Liver (tissue), 8 donors: ENCODE measurements at regions not wholly inside any gene's neighbourhood (a gene's known extent, or its start where the extent isn't known, plus 50 kb on each side); places are given as distances from the start of the nearest gene placed in this dataset.

Experiments used
- DNase-seq: peaks from one replicate; pipeline ENCODE4 v3.0.0-alpha.2; 2017; ENCODE audit warnings: low spot score
- H3K27ac ChIP-seq, 2 donors: one replicate each; pipeline ENCODE4 v1.7.0; 2013; ENCODE audit warnings: inconsistent platforms in 2 of 2, low read length in 2 of 2, control low read depth in 1 of 2, low read depth in 1 of 2, mild to moderate bottlenecking in 1 of 2
- H3K27me3 ChIP-seq, 4 donors: one replicate each; pipeline versions ENCODE4 v1.6.1 to v1.7.0; 2013; ENCODE audit warnings: low read length in 3 of 4, inconsistent platforms in 1 of 4, mild to moderate bottlenecking in 1 of 4, moderate library complexity in 1 of 4; ENCODE audit not compliant: control insufficient read depth in 4 of 4, insufficient read depth in 4 of 4
- H3K36me3 ChIP-seq, 4 donors: one replicate each; pipeline versions ENCODE4 v1.6.1 to v1.7.0; 2013; ENCODE audit warnings: low read length in 3 of 4, mild to moderate bottlenecking in 3 of 4, low read depth in 1 of 4, moderate library complexity in 1 of 4; ENCODE audit not compliant: control insufficient read depth in 4 of 4, insufficient read depth in 3 of 4
- H3K4me1 ChIP-seq, 4 donors: one replicate each; pipeline versions ENCODE4 v1.6.1 to v1.7.0; 2013; ENCODE audit warnings: low read length in 3 of 4, mild to moderate bottlenecking in 3 of 4, moderate library complexity in 1 of 4; ENCODE audit not compliant: control insufficient read depth in 4 of 4, insufficient read depth in 4 of 4
- H3K4me3 ChIP-seq, 3 donors: one replicate each; pipeline versions ENCODE4 v1.6.1 to v1.7.0; 2013; ENCODE audit warnings: low read length in 3 of 3, control low read depth in 1 of 3, low read depth in 1 of 3, mild to moderate bottlenecking in 1 of 3
- H3K9ac ChIP-seq, 2 donors: one replicate each; pipeline ENCODE4 v1.7.0; 2013; ENCODE audit warnings: low read length in 2 of 2, mild to moderate bottlenecking in 2 of 2, moderate library complexity in 2 of 2, control low read depth in 1 of 2, low read depth in 1 of 2
- H3K9me3 ChIP-seq, 4 donors: one replicate each; pipeline versions ENCODE4 v1.6.1 to v1.7.0; 2013; ENCODE audit warnings: low read length in 3 of 4; ENCODE audit not compliant: control insufficient read depth in 4 of 4
- CTCF ChIP-seq: fragments of 150-350 bp; IDR thresholded peaks from 2 replicates; pipeline ENCODE4 v1.5.1; 2017; ENCODE audit warnings: improper control_type of control experiment, low read depth, low read length; ENCODE audit not compliant: missing input control
- FOXA1 ChIP-seq: IDR thresholded peaks from 2 replicates; pipeline ENCODE4 v1.6.1; 2016; ENCODE audit warnings: antibody characterized with exemption
- FOXA2 ChIP-seq: IDR thresholded peaks from 2 replicates; pipeline ENCODE4 v1.6.1; 2016; ENCODE audit warnings: antibody characterized with exemption
- GABPA ChIP-seq, 2 donors: IDR thresholded peaks in 1 of 2; conservative IDR thresholded peaks in 1 of 2; 2 replicates each; pipeline ENCODE4 v1.6.1; 2016; ENCODE audit warnings: antibody characterized with exemption in 2 of 2, mild to moderate bottlenecking in 1 of 2, moderate library complexity in 1 of 2
- HNF4A ChIP-seq, 2 donors: conservative IDR thresholded peaks; 2 replicates each; pipeline ENCODE4 v1.6.1; 2016; ENCODE audit warnings: antibody characterized with exemption in 2 of 2, mild to moderate bottlenecking in 2 of 2
- MAX ChIP-seq: IDR thresholded peaks from 2 replicates; pipeline ENCODE4 v1.6.1; 2016; ENCODE audit warnings: antibody characterized with exemption
- RXRA ChIP-seq, 2 donors: IDR thresholded peaks; 2 replicates each; pipeline ENCODE4 v1.6.1; 2017 to 2018; ENCODE audit warnings: antibody characterized with exemption in 2 of 2, mild to moderate bottlenecking in 1 of 2
- TAF1 ChIP-seq: conservative IDR thresholded peaks from 2 replicates; pipeline ENCODE4 v1.6.1; 2016; ENCODE audit warnings: antibody characterized with exemption, mild to moderate bottlenecking
- YY1 ChIP-seq: IDR thresholded peaks from 2 replicates; pipeline ENCODE4 v1.6.1; 2016; ENCODE audit warnings: antibody characterized with exemption, mild to moderate bottlenecking
- ZBTB33 ChIP-seq: IDR thresholded peaks from 2 replicates; pipeline ENCODE4 v1.6.1; 2016; ENCODE audit warnings: antibody characterized with exemption
- WGBS: extraction: QIAGEN DNeasy Blood & Tissue Kit; methylation state at CpG from one replicate; pipeline ENCODE4 v1.1.7; 2013; 5-methylcytosine and 5-hydroxymethylcytosine counted together
- donor health status: healthy.
- donor health status: healthy.
- donor health status: healthy.
- donor health status: healthy.
- donor health status: healthy.

GRCh38 chr18:10135302-10135926 is 221.6 kb downstream of the VAPA start (continued):
- TF ChIP-seq CTCF (no peak), HNF4A (conservative IDR thresholded peaks at IDR 0.05) (no peak), GABPA (IDR thresholded peaks at IDR 0.05 in 1 of 2, conservative IDR thresholded peaks at IDR 0.05 in 1 of 2) (no peak)

GRCh38 chr18:10138719-10139118 is 224.9 kb downstream of the VAPA start:
- no peak overlapping the region for H3K27ac ChIP-seq
- DNase-seq: no peak
- no peak overlapping the region for H3K9ac ChIP-seq
- H3K36me3 ChIP-seq: no peaks in the 10 kb centered on the region
- no peak for TF ChIP-seq ZBTB33
- no peak for TF ChIP-seq HNF4A (conservative IDR thresholded peaks at IDR 0.05)
- no peak for TF ChIP-seq MAX
- no peak for TF ChIP-seq FOXA2
- H3K27me3 ChIP-seq: no peaks in the 10 kb centered on the region
- no peak overlapping the region for H3K4me3 ChIP-seq
- no peaks in the 10 kb centered on the region for H3K9me3 ChIP-seq
- H3K4me1 ChIP-seq: no peaks in the 10 kb centered on the region
- WGBS: 87% methylated on average over 3 of the region's 3 CpGs

- Histone ChIP-seq H3K27ac (no peak overlapping the region), H3K4me1 (no peaks in the 10 kb centered on the region), H3K4me3 (no peak overlapping the region), H3K9ac (no peak overlapping the region), H3K36me3 (no peaks in the 10 kb centered on the region), H3K27me3 (no peaks in the 10 kb centered on the region), H3K9me3 (no peaks in the 10 kb centered on the region)
- 83% methylated on average over 7 of the region's 7 CpGs for WGBS
- no peak for DNase-seq
- TF ChIP-seq RXRA (IDR thresholded peaks at IDR 0.05) (no peak), ZBTB33 (no peak), TAF1 (no peak), FOXA2 (no peak), GABPA (IDR thresholded peaks at IDR 0.05 in 1 of 2, conservative IDR thresholded peaks at IDR 0.05 in 1 of 2) (no peak), YY1 (no peak), FOXA1 (no peak)
These were observed 226.1 kb downstream of the VAPA start for GRCh38 chr18:10139783-10140410.
